Vagina (tissue), 2 donors: ENCODE measurements at regions not wholly inside any gene's neighbourhood (a gene's known extent, or its start where the extent isn't known, plus 50 kb on each side); places are given as distances from the start of the nearest gene placed in this dataset.

Experiments
- CTCF ChIP-seq, 3 experiments: fragments of 450-650 bp in 2 of 3; fragments of 200-600 bp in 1 of 3; sonication (generic) in 1 of 3; IDR thresholded peaks; one replicate each; pipeline ENCODE4 v1.5.1; 2017 to 2019; ENCODE audit warnings: antibody characterized with exemption in 3 of 3, mild to moderate bottlenecking in 2 of 3, moderate library complexity in 2 of 3
- POLR2A ChIP-seq, 2 donors: fragments of 450-650 bp; IDR thresholded peaks; one replicate each; pipeline ENCODE4 v1.6.1; 2017; ENCODE audit warnings: antibody characterized with exemption in 2 of 2, mild to moderate bottlenecking in 2 of 2, moderate library complexity in 2 of 2
- POLR2AphosphoS5 ChIP-seq, 2 donors: sonication (generic); formaldehyde crosslinking; IDR thresholded peaks; one replicate each; pipeline ENCODE4 v1.9.0; 2017; ENCODE audit warnings: antibody characterized with exemption in 2 of 2, mild to moderate bottlenecking in 2 of 2, low read depth in 1 of 2; ENCODE audit not compliant: insufficient read depth in 1 of 2

- TF ChIP-seq CTCF (IDR thresholded peaks at IDR 0.05) (no peak), POLR2A (IDR thresholded peaks at IDR 0.05) (no peak), POLR2AphosphoS5 (IDR thresholded peaks at IDR 0.05; ENCODE audit: insufficient read depth in 1 of 2, low read depth in 1 of 2) (no peak)
Observed at GRCh38 chr10:117667831-117668230, 125.3 kb downstream of the EMX2 start.
